ENCODE measurements at regions not wholly inside any gene's neighbourhood (a gene's known extent, or its start where the extent isn't known, plus 50 kb on each side); places are given as distances from the start of the nearest gene placed in this dataset.

DNA sequence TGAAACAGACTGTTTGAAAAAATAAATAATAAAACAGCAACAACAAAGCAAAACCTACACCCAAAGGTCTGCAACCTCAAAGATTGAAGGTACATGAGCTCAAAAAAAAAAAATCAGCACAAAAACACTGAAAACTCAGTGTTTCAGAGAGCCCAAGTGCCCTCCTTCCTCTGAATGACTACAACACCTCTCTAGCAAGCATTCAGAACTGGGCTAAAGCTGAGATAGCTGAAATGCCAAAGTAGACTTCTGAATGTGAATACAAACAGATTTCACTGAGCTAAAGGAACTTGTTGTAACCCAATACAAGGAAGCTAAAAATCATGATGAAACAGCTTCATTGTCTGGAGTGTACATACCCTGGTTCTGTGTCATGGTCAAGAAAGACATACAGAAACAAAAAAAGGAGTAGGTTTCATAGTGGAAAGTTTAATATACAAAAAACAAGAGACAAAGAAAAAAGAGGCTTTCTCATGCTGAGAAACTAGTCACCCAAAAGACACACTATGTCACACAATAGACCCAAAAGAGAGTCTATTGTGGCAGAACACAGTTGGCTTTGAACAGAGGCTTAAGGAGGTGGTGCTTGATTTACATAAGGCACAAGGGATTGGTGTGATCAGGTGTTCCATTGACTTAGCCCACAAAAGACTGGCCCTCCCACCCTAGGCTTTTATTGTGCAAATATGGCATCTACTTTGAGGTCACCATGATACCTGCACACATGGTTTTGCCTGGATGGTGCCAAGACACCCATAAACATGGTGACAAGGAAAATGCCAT, 316.6 kb downstream of the KDM5D start:
- TF ChIP-seq ZNF274 (IDR thresholded peaks at IDR 0.05; ENCODE audit: low read depth, low read length) (no peak), SUZ12 (IDR thresholded peaks at IDR 0.05; ENCODE audit: extremely low read depth, insufficient read depth, insufficient read length) (no peak), YY1 (IDR thresholded peaks at IDR 0.05; ENCODE audit: insufficient read depth, insufficient read length) (no peak)
